Neural crest cell (in vitro differentiated cells): ENCODE measurements at regions not wholly inside any gene's neighbourhood (a gene's known extent, or its start where the extent isn't known, plus 50 kb on each side); places are given as distances from the start of the nearest gene placed in this dataset.

Experiments
- DNase-seq: peaks from one replicate; pipeline ENCODE4 v3.0.0; 2021; ENCODE audit warnings: low read depth, mixed read lengths, low spot score
- H3K27ac Mint-ChIP-seq: one replicate; pipeline ENCODE4 v1.8.0; 2021; ENCODE audit warnings: mild to moderate bottlenecking, mixed read lengths; ENCODE audit not compliant: unreplicated experiment
- H3K27me3 Mint-ChIP-seq: 2 replicates; pipeline ENCODE4 v1.8.0; 2021; ENCODE audit warnings: low read depth, mild to moderate bottlenecking, mixed read lengths
- H3K36me3 Mint-ChIP-seq: 2 replicates; pipeline ENCODE4 v1.8.0; 2021; ENCODE audit warnings: low read depth, mild to moderate bottlenecking, mixed read lengths
- H3K4me1 Mint-ChIP-seq: 2 replicates; pipeline ENCODE4 v1.8.0; 2021; ENCODE audit warnings: mixed read lengths
- H3K4me3 Mint-ChIP-seq: one replicate; pipeline ENCODE4 v1.8.0; 2021; ENCODE audit warnings: mild to moderate bottlenecking, mixed read lengths
- H3K9me3 Mint-ChIP-seq: 2 replicates; pipeline ENCODE4 v1.8.0; 2021; ENCODE audit warnings: mixed read lengths
- TF ChIP-seq, protein P1 (sequence below): fragments of 200-600 bp; sonication (generic); conservative IDR thresholded peaks from 2 replicates; pipeline ENCODE4 v1.5.0; 2021; ENCODE audit warnings: antibody characterized with exemption, mild to moderate bottlenecking

DNA sequence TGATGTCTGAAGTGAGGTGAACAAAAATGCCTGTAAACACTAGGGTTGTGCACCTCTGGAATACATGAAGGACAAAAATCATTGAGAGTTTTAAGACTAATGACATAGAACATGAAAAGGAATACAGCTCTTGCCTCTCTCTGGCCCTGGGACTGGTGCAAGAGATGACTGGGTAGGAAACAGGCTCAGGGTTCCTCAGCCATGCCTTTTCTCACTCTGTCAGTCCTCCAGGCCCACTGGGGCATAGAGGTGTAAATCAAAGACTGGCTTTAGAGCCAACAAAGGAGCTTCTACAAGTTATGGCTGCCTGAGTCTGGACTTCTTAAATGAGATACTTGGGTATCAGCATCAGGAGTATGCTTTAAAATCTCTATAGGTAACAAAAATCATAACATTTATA lies 554.7 kb upstream of the KCNMB2 start:
- H3K9me3 Mint-ChIP-seq, result no peaks in the 10 kb centered on the region
- H3K4me1 Mint-ChIP-seq, result no peaks in the 10 kb centered on the region
- TF ChIP-seq, protein P1, sequence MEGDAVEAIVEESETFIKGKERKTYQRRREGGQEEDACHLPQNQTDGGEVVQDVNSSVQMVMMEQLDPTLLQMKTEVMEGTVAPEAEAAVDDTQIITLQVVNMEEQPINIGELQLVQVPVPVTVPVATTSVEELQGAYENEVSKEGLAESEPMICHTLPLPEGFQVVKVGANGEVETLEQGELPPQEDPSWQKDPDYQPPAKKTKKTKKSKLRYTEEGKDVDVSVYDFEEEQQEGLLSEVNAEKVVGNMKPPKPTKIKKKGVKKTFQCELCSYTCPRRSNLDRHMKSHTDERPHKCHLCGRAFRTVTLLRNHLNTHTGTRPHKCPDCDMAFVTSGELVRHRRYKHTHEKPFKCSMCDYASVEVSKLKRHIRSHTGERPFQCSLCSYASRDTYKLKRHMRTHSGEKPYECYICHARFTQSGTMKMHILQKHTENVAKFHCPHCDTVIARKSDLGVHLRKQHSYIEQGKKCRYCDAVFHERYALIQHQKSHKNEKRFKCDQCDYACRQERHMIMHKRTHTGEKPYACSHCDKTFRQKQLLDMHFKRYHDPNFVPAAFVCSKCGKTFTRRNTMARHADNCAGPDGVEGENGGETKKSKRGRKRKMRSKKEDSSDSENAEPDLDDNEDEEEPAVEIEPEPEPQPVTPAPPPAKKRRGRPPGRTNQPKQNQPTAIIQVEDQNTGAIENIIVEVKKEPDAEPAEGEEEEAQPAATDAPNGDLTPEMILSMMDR, result no peak
- H3K4me3 Mint-ChIP-seq, result no peak overlapping the region
- no peak overlapping the region for H3K27ac Mint-ChIP-seq
- no peaks in the 10 kb centered on the region for H3K36me3 Mint-ChIP-seq
- H3K27me3 Mint-ChIP-seq, result no peaks in the 10 kb centered on the region
- DNase-seq, result no peak

DNA sequence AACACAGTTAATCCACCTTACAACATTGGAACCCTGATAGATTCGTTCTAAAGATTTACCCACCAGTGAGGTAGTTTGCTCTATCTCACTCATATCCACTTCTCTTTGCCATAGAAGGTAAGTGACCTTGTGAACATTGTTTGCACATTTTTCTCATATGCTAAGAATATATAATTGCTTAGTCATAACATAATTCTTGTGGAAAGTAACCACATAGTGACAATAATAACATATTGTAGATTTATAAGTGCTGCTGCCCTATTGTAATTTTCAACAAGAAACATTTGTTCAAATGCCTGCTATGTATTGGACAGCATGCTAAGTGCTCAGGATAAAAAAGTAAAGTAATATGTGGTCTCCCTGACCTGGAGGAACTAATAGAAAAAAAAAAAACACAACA lies 554.2 kb upstream of the KCNMB2 start:
- H3K9me3 Mint-ChIP-seq, result no peaks in the 10 kb centered on the region
- TF ChIP-seq, protein P1, result no peak
- no peaks in the 10 kb centered on the region for H3K4me1 Mint-ChIP-seq
- H3K36me3 Mint-ChIP-seq, result no peaks in the 10 kb centered on the region
- no peak overlapping the region for H3K4me3 Mint-ChIP-seq
- H3K27me3 Mint-ChIP-seq, result no peaks in the 10 kb centered on the region
- no peak for DNase-seq
- H3K27ac Mint-ChIP-seq, result no peak overlapping the region

DNA sequence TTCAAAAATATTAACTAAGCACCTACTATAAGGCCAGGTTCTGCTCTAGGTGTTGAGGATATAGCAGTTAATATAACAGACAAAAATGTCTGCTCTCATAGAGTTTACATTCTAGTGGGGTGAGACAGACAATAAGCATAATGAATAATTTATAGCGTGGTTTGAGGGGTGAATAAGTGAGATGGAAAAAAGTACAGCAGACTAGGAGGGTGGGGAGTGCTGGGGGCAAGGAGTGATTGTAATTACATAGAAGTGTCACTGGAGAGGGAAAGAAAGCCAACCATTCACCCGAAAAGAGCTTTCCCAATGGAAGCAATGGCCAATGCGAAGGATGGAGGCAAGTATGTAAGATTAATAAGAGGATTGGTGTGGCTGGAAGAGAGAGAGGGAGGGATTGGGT lies 552.9 kb upstream of the KCNMB2 start:
- DNase-seq, result no peak
- TF ChIP-seq, protein P1, result no peak
- no peaks in the 10 kb centered on the region for H3K4me1 Mint-ChIP-seq
- no peak overlapping the region for H3K27ac Mint-ChIP-seq
- no peaks in the 10 kb centered on the region for H3K27me3 Mint-ChIP-seq
- no peaks in the 10 kb centered on the region for H3K36me3 Mint-ChIP-seq
- no peaks in the 10 kb centered on the region for H3K9me3 Mint-ChIP-seq
- H3K4me3 Mint-ChIP-seq, result no peak overlapping the region

DNA sequence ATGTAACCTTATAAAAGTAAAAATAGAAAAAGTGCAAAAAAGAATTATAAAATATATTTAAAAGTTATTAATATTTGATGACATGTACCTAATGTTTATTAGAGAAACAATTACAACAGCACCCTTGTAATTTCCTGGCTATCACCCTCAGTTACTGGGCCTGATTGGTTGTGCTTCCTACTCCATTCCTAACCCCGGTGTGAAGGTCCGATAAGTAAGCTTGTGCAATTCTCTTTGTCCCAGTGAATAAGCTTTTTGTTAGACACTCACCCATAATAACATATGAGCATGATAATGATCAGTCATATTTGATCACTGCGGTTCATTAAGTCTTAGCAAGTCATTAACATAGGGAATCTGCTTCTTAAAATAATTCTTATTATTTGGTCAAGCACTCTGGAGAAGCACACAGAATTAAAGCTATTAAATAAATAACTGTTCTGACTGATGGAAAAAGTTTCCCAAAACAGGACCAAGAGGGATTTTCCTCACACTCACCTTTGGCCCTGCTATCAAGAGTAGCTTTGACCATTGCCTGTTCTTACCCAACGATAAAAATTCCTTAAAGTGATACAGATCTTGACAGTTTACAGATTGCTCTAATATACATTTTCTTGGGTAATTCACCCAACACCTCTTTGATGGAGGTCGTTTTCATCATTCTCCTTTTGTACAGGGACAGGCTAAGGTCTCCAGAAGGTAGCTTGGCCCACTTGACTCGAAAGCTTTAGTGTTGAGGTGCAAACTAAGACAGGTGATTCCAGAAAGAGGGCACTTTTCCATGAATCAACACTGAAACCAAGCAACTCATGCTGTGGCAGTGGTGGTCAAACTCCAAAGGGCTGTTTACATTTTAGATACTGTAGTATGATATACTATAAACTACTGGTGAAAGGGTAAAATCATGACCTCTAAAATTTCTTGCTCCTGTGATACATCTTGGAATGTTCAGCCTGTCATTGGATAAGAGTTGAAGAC lies 543.0 kb upstream of the KCNMB2 start:
- H3K4me1 Mint-ChIP-seq, result peaks cover 11% of the 10 kb centered on the region
- TF ChIP-seq, protein P1, result no peak
- no peaks in the 10 kb centered on the region for H3K27me3 Mint-ChIP-seq
- no peaks in the 10 kb centered on the region for H3K36me3 Mint-ChIP-seq
- H3K4me3 Mint-ChIP-seq, result no peak overlapping the region
- H3K9me3 Mint-ChIP-seq, result no peaks in the 10 kb centered on the region
- no peak overlapping the region for H3K27ac Mint-ChIP-seq
- DNase-seq, result no peak

DNA sequence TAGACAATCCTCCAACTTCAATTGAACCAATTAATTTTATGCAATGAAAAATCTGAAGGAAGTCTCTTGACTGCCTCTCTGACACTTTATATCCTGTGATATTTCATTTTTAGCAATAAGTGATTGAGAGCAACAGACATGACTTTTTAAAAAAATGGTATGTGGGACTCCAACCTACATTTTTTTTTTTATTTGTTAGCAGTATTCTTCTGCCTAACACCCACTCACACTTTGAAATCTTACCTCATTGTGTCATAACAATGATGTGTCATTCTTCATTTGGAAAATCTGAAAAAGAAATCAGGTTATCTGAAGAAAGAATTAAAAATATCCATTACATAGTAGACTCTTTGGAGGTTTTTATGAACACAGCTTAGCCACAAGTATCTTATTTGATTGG lies 541.3 kb upstream of the KCNMB2 start:
- no peaks in the 10 kb centered on the region for H3K27me3 Mint-ChIP-seq
- H3K9me3 Mint-ChIP-seq, result no peaks in the 10 kb centered on the region
- no peaks in the 10 kb centered on the region for H3K36me3 Mint-ChIP-seq
- peaks cover 11% of the 10 kb centered on the region for H3K4me1 Mint-ChIP-seq
- H3K4me3 Mint-ChIP-seq, result no peak overlapping the region
- TF ChIP-seq, protein P1, result no peak
- H3K27ac Mint-ChIP-seq, result no peak overlapping the region
- no peak for DNase-seq
